ENCODE measurements at regions not wholly inside any gene's neighbourhood (a gene's known extent, or its start where the extent isn't known, plus 50 kb on each side); places are given as distances from the start of the nearest gene placed in this dataset.

DNA sequence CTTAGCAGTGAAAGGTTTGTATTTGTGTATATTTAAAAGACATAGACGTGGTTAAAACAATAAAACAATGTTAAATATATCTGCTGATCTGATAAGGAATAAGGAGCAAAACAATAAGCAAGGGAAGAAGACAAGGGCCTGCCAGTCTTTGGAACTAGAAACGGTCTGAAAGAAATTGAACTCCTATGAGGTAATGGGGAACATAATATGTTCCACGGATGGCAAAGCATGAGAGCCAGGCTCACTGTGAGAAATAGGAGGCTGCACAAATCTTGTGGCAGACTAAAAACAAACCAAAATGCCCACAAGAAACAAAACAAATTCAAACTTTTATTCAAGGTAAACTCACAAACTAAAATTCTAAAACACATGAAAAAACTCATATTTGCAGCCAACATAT is 150.5 kb downstream of the NTMT2 start:
- in situ Hi-C loops (cut with MboI; ENCODE audit: low pct_unique_long_range_greater_than_20kb, low sequenced_read_pairs, unreplicated experiment): no loop called here
- no peak for DNase-seq (ENCODE audit: low spot score)
- TF ChIP-seq, protein P1, sequence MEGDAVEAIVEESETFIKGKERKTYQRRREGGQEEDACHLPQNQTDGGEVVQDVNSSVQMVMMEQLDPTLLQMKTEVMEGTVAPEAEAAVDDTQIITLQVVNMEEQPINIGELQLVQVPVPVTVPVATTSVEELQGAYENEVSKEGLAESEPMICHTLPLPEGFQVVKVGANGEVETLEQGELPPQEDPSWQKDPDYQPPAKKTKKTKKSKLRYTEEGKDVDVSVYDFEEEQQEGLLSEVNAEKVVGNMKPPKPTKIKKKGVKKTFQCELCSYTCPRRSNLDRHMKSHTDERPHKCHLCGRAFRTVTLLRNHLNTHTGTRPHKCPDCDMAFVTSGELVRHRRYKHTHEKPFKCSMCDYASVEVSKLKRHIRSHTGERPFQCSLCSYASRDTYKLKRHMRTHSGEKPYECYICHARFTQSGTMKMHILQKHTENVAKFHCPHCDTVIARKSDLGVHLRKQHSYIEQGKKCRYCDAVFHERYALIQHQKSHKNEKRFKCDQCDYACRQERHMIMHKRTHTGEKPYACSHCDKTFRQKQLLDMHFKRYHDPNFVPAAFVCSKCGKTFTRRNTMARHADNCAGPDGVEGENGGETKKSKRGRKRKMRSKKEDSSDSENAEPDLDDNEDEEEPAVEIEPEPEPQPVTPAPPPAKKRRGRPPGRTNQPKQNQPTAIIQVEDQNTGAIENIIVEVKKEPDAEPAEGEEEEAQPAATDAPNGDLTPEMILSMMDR (IDR thresholded peaks at IDR 0.05; ENCODE audit: extremely low read depth, insufficient read depth, missing control alignments): no peak

DNA sequence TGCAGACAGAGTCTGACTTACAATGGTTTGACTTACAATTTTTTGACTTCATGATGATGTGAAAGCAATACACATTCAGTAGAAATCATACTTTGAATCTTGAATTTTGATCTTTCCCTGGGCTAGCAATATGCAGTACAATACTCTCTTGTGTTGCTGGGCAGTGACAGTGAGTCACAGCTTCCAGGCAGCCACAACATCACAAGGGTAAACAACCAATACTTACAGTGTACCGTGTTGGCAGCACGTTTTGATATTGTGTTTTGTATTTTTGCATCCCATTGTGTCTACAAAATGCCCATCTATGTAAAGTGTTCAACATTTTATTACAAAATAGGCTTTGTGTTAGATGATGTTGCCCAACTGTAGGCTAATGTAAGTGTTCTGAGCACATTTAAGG is 150.9 kb downstream of the NTMT2 start:
- in situ Hi-C loops (cut with MboI; ENCODE audit: low pct_unique_long_range_greater_than_20kb, low sequenced_read_pairs, unreplicated experiment): no loop called here
- no peak for DNase-seq (ENCODE audit: low spot score)
- TF ChIP-seq, protein P1 (IDR thresholded peaks at IDR 0.05; ENCODE audit: extremely low read depth, insufficient read depth, missing control alignments): no peak

DNA sequence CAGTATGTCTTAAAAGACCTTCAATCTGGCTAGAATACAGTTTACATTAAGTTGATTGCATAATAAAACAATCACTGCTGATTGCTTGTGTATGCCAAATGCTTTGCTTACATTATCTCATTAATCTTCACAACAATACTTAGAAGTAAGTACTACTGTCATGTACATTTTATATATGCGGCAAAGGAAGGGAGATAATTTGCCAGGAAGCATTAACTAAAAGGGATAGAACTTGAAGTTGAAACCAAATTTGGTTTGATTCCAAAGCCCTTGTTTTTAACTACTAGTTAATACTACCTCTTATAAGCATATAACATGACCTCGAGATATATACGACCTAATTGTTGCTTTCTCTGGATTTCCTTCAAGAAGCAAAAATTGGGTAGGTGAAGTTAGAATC is 155.8 kb downstream of the NTMT2 start:
- TF ChIP-seq, protein P1 (IDR thresholded peaks at IDR 0.05; ENCODE audit: extremely low read depth, insufficient read depth, missing control alignments): no peak
- no peak for DNase-seq (ENCODE audit: low spot score)
- in situ Hi-C loops (cut with MboI; ENCODE audit: low pct_unique_long_range_greater_than_20kb, low sequenced_read_pairs, unreplicated experiment): no loop called here

DNA sequence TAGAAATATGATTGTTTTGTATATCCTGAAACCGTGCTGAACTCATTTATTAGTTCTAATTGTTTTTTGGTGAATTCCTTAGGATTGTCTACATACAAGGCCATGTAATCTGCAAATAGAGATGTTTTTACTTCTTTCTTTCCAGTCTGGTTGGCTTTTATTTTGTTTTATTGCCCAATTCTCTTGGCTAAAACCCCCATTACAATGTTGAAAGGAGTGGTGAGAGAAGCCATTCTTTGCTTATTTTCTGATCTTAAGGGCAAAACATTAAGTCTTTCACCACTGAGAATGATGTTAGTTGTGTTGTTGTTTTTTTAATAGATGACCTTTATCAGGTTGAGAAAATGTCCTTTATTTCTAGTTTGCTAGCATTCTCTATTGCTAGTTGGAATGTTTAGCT is 157.3 kb downstream of the NTMT2 start:
- TF ChIP-seq, protein P1 (IDR thresholded peaks at IDR 0.05; ENCODE audit: extremely low read depth, insufficient read depth, missing control alignments): no peak
- in situ Hi-C loops (cut with MboI; ENCODE audit: low pct_unique_long_range_greater_than_20kb, low sequenced_read_pairs, unreplicated experiment): no loop called here
- DNase-seq (ENCODE audit: low spot score): no peak

DNA sequence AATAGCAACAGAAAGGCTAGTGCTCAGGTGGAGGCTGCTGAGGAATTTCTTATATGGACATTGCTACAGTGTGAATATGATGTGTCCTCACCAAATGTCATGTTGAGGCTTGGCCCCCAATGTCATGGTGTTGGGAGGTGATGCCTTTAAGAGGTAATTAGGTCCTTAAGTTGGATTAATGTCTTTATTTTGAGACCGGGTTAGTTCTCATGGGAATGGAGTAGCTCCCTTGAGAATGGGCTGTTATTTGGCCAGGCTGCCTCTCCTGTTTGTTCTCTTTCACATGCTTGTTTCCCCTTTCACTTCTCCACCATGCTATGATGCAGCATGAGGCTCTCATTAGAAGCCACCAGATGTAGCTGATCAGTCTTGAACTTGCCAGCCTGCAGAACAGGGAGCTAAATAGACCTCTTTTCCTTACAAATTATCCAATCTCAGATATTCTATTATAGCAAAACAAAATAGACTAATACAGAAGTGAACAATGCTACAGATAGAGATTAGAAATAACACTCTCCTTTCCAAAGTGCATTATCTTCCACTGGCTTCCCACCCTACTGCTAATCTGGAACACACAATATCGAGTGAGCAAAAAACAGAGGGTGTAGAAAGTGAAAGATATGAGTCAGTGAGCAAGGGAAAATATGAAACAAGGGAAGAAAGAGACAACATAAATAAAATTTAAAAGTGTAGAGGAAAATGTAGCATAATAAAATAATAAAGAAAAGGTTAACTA is 160.2 kb downstream of the NTMT2 start:
- in situ Hi-C loops (cut with MboI; ENCODE audit: low pct_unique_long_range_greater_than_20kb, low sequenced_read_pairs, unreplicated experiment): no loop called here
- no peak for DNase-seq (ENCODE audit: low spot score)
- TF ChIP-seq, protein P1 (IDR thresholded peaks at IDR 0.05; ENCODE audit: extremely low read depth, insufficient read depth, missing control alignments): no peak

DNA sequence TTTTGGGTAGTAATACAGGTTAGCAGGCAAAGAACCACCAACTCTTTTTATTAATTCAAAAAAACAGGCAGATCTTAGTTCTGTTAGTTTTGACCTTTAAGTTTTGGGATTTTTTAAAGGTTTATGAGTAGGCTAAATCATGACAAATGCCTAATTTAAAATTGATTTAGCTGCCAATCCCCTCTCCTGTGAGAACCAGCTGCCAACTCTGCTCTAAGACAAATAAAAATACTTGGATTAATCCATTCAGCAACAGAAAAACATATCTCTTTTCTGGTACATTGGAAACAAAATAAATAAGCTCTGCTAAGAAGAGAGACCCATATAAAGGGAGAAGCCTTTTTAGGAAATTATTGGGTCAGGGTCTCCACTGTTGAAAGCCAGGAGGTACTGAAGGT is 160.8 kb downstream of the NTMT2 start:
- in situ Hi-C loops (cut with MboI; ENCODE audit: low pct_unique_long_range_greater_than_20kb, low sequenced_read_pairs, unreplicated experiment): no loop called here
- DNase-seq (ENCODE audit: low spot score): no peak
- TF ChIP-seq, protein P1 (IDR thresholded peaks at IDR 0.05; ENCODE audit: extremely low read depth, insufficient read depth, missing control alignments): no peak
